NT2/D1 (cell line): ENCODE measurements at regions not wholly inside any gene's neighbourhood (a gene's known extent, or its start where the extent isn't known, plus 50 kb on each side); places are given as distances from the start of the nearest gene placed in this dataset.

Source experiments
- YY1 ChIP-seq: IDR thresholded peaks from 2 replicates; pipeline ENCODE4 v1.6.1; 2011; ENCODE audit not compliant: insufficient read length, insufficient read depth
- ZNF274 ChIP-seq: IDR thresholded peaks from 2 replicates; pipeline ENCODE4 v1.6.1; 2011; ENCODE audit warnings: mild to moderate bottlenecking, low read depth, low read length

DNA sequence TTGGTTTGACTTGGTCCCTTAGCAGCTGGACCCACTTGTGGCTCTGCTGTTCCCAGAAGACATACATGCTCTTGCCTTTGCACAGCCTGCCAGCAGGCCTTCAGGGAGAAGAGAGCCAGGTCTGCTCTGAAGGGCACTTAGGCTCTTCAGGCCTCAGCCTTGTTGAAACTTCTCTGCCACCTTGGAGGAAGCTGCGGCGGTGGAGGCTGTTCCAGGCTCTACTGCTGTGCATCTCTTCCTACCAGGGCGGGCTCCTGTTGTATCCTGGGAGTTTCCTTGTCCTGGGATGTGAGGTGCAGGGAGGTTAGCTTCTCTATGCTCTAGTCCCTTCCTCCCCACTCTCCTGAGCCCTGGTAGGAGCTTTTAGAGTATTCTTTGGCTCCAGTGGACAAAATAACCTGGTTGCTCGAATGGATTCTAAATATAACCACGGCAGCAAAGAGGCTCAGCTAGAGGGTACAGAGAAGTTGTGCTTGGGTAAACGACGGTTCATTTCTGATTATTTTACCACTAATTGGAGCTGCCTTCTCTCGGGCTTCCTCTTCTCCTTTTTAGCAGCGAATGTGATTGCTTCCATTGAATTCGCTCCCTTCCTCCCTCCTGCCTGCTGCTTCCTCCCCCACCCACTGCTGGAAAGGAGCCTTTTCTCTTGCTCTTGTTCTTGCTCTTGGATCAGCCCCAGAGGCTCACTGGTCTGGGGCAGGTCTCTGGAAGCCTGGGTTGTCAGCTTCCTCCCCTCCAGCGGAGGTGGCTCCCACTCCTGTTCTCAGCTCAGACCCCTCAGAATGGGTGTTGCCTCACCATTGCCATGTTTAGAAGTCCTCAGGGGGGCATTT is 126.6 kb upstream of the CACNA1E start:
- TF ChIP-seq ZNF274, result no peak
- TF ChIP-seq YY1, result no peak
